GM12878 (cell line): ENCODE measurements at regions not wholly inside any gene's neighbourhood (a gene's known extent, or its start where the extent isn't known, plus 50 kb on each side); places are given as distances from the start of the nearest gene placed in this dataset.

Experiments
- ATAC-seq: fragments of 200-7000 bp; cut with Tn5 transposase; 3 replicates; pipeline ENCODE4 v1.9.1; 2020; ENCODE audit warnings: mild to moderate bottlenecking, moderate library complexity
- BruUV-seq: library from RNA; stranded (reverse); fragments of 400-500 nt; replicated peaks from 2 replicates; lab custom pipeline; 2021; lab: Mats Ljungman, UMichigan
- CTCF ChIA-PET: fragments of 300-600 bp; sonication (Branson Sonifier 250); formaldehyde crosslinking; extraction: SDS; loops from one replicate; lab custom pipeline; 2021; ENCODE audit warnings: inconsistent platforms; lab: Yijun Ruan, JAX
- POLR2A ChIA-PET: fragments of 350-600 bp; formaldehyde crosslinking; extraction: SDS; loops from one replicate; lab custom pipeline; 2021; ENCODE audit warnings: inconsistent platforms; lab: Charles Lee
- RAD21 ChIA-PET: fragments of 300-600 bp; sonication (Branson Sonifier 250); formaldehyde crosslinking; loops from one replicate; lab custom pipeline; 2023; ENCODE audit warnings: antibody characterized with exemption; ENCODE audit not compliant: unreplicated experiment; lab: Charles Lee
- SMC1A ChIA-PET: fragments of 300-600 bp; sonication (Branson Sonifier 250); formaldehyde crosslinking; loops from one replicate; lab custom pipeline; 2023; ENCODE audit not compliant: unreplicated experiment, uncharacterized antibody; lab: Charles Lee
- DNase-seq: peaks from one replicate; pipeline ENCODE4 v3.0.0-alpha.2; 2011; ENCODE audit warnings: low read depth, low spot score
- FAIRE-seq: peaks from 3 replicates; lab custom pipeline; 2011; peaks lifted over from hg19 to GRCh38; lab: Jason Lieb, UNC
- H2AFZ ChIP-seq: 2 replicates; pipeline ENCODE4 v1.6.0; 2011; ENCODE audit warnings: low read depth, low read length, control low read depth; ENCODE audit not compliant: control insufficient read depth
- H3K27ac ChIP-seq: 2 replicates; pipeline ENCODE4 v1.5.1; 2011; ENCODE audit warnings: control low read depth; ENCODE audit not compliant: control insufficient read depth, insufficient read depth
- H3K27me3 ChIP-seq, 2 experiments: replicated peaks in 1 of 2; 2 replicates each; pipeline versions ENCODE4 v1.6.0 to v1.6.1; 2011; ENCODE audit warnings: low read length in 1 of 2; ENCODE audit not compliant: control insufficient read depth in 2 of 2, insufficient read depth in 2 of 2
- H3K36me3 ChIP-seq, 2 experiments: 2 replicates each; pipeline ENCODE4 v1.5.1; 2011; ENCODE audit warnings: low read length in 1 of 2; ENCODE audit not compliant: control insufficient read depth in 2 of 2, insufficient read depth in 2 of 2
- H3K4me1 ChIP-seq: 2 replicates; pipeline ENCODE4 v1.6.1; 2011; ENCODE audit warnings: mild to moderate bottlenecking, low read length, moderate library complexity, mixed read lengths; ENCODE audit not compliant: control insufficient read depth, insufficient read depth
- H3K4me2 ChIP-seq: 2 replicates; pipeline ENCODE4 v1.6.0; 2011; ENCODE audit warnings: control low read depth; ENCODE audit not compliant: control insufficient read depth, insufficient read depth
- H3K4me3 ChIP-seq: fragments of 200-600 bp; sonication (generic); 2 replicates; pipeline ENCODE4 v1.5.1; 2016
- H3K79me2 ChIP-seq: 2 replicates; pipeline ENCODE4 v1.6.0; 2011; ENCODE audit warnings: low read length; ENCODE audit not compliant: control insufficient read depth, insufficient read depth
- H3K9ac ChIP-seq: 2 replicates; pipeline ENCODE4 v1.8.0; 2011; ENCODE audit warnings: low read length, control low read depth, mixed read lengths; ENCODE audit not compliant: control insufficient read depth, insufficient read depth
- H3K9me3 ChIP-seq: replicated peaks from 3 replicates; pipeline ENCODE4 v1.5.1; 2011; ENCODE audit warnings: mild to moderate bottlenecking, low read length; ENCODE audit not compliant: control insufficient read depth, insufficient read depth
- H4K20me1 ChIP-seq: 2 replicates; pipeline ENCODE4 v1.6.0; 2011; ENCODE audit not compliant: control insufficient read depth, insufficient read depth
- EGR1 ChIP-seq, 2 experiments: IDR thresholded peaks; 1 replicate in 1 of 2; 2 replicates in 1 of 2; pipeline ENCODE4 v1.6.1; 2011 to 2012; ENCODE audit warnings: low read depth in 2 of 2, low read length in 2 of 2, borderline replicate concordance in 1 of 2, mild to moderate bottlenecking in 1 of 2, moderate library complexity in 1 of 2
- LARP7 ChIP-seq: fragments of 450-650 bp; IDR thresholded peaks from 2 replicates; pipeline ENCODE4 v1.6.1; 2017; ENCODE audit warnings: mild to moderate bottlenecking
- MTA2 ChIP-seq: fragments of 450-650 bp; IDR thresholded peaks from 2 replicates; pipeline ENCODE4 v1.6.1; 2016; ENCODE audit warnings: low read depth, mild to moderate bottlenecking, moderate library complexity
- POU2F2 ChIP-seq: IDR thresholded peaks from 3 replicates; pipeline ENCODE4 v1.6.1; 2011; ENCODE audit warnings: low read depth, mild to moderate bottlenecking, low read length, borderline replicate concordance
- RAD51 ChIP-seq: fragments of 450-650 bp; IDR thresholded peaks from 2 replicates; pipeline ENCODE4 v1.6.1; 2016; ENCODE audit warnings: moderate library complexity, mild to moderate bottlenecking, inconsistent platforms
- WGBS: methylation state at CpG from one replicate; pipeline ENCODE4 v1.1.6; 2016; ENCODE audit warnings: low lambda C conversion rate; ENCODE audit not compliant: insufficient replicate concordance, insufficient coverage; ENCODE audit errors: missing lambda C conversion rate; 5-methylcytosine and 5-hydroxymethylcytosine counted together
- in situ Hi-C: fragments of 300-500 bp; cut with MboI; formaldehyde crosslinking; loops from 9 replicates; pipeline ENCODE4 v1.14.3; 2018; ENCODE audit warnings: mixed read lengths
- intact Hi-C: fragments of 100-400 bp; cut with micrococcal nuclease; formaldehyde crosslinking; loops from one replicate; pipeline ENCODE4 v1.14.2; 2022; ENCODE audit not compliant: unreplicated experiment
- TF ChIP-seq, protein P1 (sequence below): fragments of 450-650 bp; IDR thresholded peaks from 2 replicates; pipeline ENCODE4 v1.6.1; 2018; ENCODE audit warnings: borderline replicate concordance, mild to moderate bottlenecking; ENCODE audit not compliant: partially characterized antibody
- TF ChIP-seq, protein P2 (sequence below): fragments of 450-650 bp; IDR thresholded peaks from 2 replicates; pipeline ENCODE4 v1.6.1; 2017; ENCODE audit warnings: mild to moderate bottlenecking, moderate library complexity

DNA sequence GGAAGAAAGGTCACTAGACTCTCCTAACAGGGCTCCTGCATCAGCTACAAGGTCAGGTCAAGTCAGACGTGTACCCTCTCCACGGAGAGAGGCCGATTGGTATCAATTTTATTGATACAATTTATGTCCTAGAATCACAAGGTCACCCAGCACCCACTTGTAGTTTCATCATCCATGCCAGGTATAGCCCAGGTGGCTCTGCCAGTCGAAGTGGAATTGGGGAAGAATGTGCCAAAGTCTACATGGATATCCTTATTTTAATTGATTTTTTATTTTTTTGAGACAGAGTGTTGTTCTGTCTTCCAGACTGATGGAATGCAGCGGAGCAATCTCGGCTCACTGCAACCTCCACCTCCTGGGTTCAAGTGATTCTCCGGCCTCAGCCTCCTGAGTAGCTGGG, 334.1 kb downstream of the SHANK2 start:
- Histone ChIP-seq H3K9ac (no peak overlapping the region), H3K79me2 (no peaks in the 10 kb centered on the region), H2AFZ (no peak overlapping the region), H3K9me3 (no peaks in the 10 kb centered on the region; the same call in 2 of the 3 replicates), H3K27ac (no peak overlapping the region), H3K27me3 (no peaks in the 10 kb centered on the region), H4K20me1 (no peaks in the 10 kb centered on the region), H3K4me2 (no peak overlapping the region), H3K4me3 (no peak overlapping the region), H3K36me3 (no peaks in the 10 kb centered on the region), H3K4me1 (no peaks in the 10 kb centered on the region)
- SMC1A ChIA-PET: no interaction called here
- POLR2A ChIA-PET: no interaction called here
- WGBS: 12% methylated on average over 7 of the region's 7 CpGs
- BruUV-seq: no TSS peak
- DNase-seq (no peak), ATAC-seq (no peak), FAIRE-seq (no peak)
- RAD21 ChIA-PET: no interaction called here
- CTCF ChIA-PET: no interaction called here
- intact Hi-C loops: no loop called here
- TF ChIP-seq EGR1 (IDR thresholded peaks at IDR 0.05; ENCODE audit: borderline replicate concordance in 1 of 2, low read depth in 2 of 2, low read length in 2 of 2) (no peak), POU2F2 (no peak)
- in situ Hi-C loops: no loop called here

DNA sequence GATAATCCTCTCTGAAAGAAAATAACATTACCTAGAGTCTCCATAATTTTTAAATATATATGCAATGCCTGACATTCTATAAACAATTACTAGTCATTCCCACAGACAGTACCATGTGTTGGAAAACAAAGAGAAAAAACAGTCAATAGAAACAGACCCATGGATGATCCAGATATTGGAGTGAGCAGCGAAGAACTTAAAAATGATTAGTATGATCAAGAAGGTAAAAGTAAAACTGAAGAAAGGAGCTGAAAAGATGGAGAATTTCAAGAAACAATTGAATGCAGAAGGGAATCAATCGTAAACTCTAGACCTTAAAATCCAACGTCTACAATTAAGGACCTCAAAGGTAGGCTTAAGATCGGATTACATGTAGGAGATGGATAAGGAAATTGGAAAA, 330.6 kb downstream of the SHANK2 start:
- no peaks in the 10 kb centered on the region for H4K20me1 ChIP-seq
- 56% methylated on average over 4 of the region's 4 CpGs for WGBS
- H2AFZ ChIP-seq: no peak overlapping the region
- H3K27me3 ChIP-seq: no peaks in the 10 kb centered on the region
- in situ Hi-C loops (no loop called here), intact Hi-C loops (no loop called here)
- no TSS peak for BruUV-seq
- ChIA-PET POLR2A (no interaction called here), RAD21 (no interaction called here), SMC1A (no interaction called here), CTCF (no interaction called here)
- no peak overlapping the region for H3K4me3 ChIP-seq
- no peak overlapping the region for H3K9ac ChIP-seq
- no peaks in the 10 kb centered on the region; the same call in 2 of the 3 replicates for H3K9me3 ChIP-seq
- H3K36me3 ChIP-seq: no peaks in the 10 kb centered on the region
- no peak overlapping the region for H3K4me2 ChIP-seq
- ATAC-seq: no peak
- H3K4me1 ChIP-seq: no peaks in the 10 kb centered on the region
- H3K79me2 ChIP-seq: no peaks in the 10 kb centered on the region
- no peak for DNase-seq
- no peak for FAIRE-seq
- no peak overlapping the region for H3K27ac ChIP-seq
- TF ChIP-seq, protein P1, sequence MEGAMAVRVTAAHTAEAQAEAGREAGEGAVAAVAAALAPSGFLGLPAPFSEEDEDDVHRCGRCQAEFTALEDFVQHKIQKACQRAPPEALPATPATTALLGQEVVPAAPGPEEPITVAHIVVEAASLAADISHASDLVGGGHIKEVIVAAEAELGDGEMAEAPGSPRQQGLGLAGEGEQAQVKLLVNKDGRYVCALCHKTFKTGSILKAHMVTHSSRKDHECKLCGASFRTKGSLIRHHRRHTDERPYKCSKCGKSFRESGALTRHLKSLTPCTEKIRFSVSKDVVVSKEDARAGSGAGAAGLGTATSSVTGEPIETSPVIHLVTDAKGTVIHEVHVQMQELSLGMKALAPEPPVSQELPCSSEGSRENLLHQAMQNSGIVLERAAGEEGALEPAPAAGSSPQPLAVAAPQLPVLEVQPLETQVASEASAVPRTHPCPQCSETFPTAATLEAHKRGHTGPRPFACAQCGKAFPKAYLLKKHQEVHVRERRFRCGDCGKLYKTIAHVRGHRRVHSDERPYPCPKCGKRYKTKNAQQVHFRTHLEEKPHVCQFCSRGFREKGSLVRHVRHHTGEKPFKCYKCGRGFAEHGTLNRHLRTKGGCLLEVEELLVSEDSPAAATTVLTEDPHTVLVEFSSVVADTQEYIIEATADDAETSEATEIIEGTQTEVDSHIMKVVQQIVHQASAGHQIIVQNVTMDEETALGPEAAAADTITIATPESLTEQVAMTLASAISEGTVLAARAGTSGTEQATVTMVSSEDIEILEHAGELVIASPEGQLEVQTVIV: no peak
- TF ChIP-seq RAD51: no peak
- TF ChIP-seq MTA2: no peak
- TF ChIP-seq, protein P2, sequence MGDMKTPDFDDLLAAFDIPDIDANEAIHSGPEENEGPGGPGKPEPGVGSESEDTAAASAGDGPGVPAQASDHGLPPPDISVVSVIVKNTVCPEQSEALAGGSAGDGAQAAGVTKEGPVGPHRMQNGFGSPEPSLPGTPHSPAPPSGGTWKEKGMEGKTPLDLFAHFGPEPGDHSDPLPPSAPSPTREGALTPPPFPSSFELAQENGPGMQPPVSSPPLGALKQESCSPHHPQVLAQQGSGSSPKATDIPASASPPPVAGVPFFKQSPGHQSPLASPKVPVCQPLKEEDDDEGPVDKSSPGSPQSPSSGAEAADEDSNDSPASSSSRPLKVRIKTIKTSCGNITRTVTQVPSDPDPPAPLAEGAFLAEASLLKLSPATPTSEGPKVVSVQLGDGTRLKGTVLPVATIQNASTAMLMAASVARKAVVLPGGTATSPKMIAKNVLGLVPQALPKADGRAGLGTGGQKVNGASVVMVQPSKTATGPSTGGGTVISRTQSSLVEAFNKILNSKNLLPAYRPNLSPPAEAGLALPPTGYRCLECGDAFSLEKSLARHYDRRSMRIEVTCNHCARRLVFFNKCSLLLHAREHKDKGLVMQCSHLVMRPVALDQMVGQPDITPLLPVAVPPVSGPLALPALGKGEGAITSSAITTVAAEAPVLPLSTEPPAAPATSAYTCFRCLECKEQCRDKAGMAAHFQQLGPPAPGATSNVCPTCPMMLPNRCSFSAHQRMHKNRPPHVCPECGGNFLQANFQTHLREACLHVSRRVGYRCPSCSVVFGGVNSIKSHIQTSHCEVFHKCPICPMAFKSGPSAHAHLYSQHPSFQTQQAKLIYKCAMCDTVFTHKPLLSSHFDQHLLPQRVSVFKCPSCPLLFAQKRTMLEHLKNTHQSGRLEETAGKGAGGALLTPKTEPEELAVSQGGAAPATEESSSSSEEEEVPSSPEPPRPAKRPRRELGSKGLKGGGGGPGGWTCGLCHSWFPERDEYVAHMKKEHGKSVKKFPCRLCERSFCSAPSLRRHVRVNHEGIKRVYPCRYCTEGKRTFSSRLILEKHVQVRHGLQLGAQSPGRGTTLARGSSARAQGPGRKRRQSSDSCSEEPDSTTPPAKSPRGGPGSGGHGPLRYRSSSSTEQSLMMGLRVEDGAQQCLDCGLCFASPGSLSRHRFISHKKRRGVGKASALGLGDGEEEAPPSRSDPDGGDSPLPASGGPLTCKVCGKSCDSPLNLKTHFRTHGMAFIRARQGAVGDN: no peak
- TF ChIP-seq LARP7: no peak
